Neural progenitor cell (in vitro differentiated cells): ENCODE measurements at regions not wholly inside any gene's neighbourhood (a gene's known extent, or its start where the extent isn't known, plus 50 kb on each side); places are given as distances from the start of the nearest gene placed in this dataset.

Experiments used
- DNase-seq: peaks from one replicate; pipeline ENCODE4 v3.0.0-alpha.2; 2016; ENCODE audit warnings: low spot score
- H2AFZ ChIP-seq: fragments of 200-600 bp; sonication (generic); replicated peaks from 2 replicates; pipeline ENCODE4 v1.6.1; 2016; ENCODE audit warnings: antibody characterized with exemption
- H3F3A ChIP-seq: fragments of 200-600 bp; sonication (generic); 2 replicates; pipeline ENCODE4 v1.6.1; 2016; ENCODE audit warnings: antibody characterized with exemption, low read depth
- H3K27ac ChIP-seq: fragments of 200-600 bp; sonication (generic); 2 replicates; pipeline ENCODE4 v1.5.1; 2016; ENCODE audit warnings: mild to moderate bottlenecking
- H3K27me3 ChIP-seq: fragments of 200-600 bp; sonication (generic); 2 replicates; pipeline ENCODE4 v1.6.1; 2016; ENCODE audit warnings: mild to moderate bottlenecking, moderate library complexity
- H3K36me3 ChIP-seq: fragments of 200-600 bp; sonication (generic); 2 replicates; pipeline ENCODE4 v1.5.1; 2016
- H3K4me1 ChIP-seq: fragments of 200-600 bp; sonication (generic); 2 replicates; pipeline ENCODE4 v1.6.1; 2016; ENCODE audit warnings: mixed run types
- H3K4me2 ChIP-seq: fragments of 200-600 bp; sonication (generic); 2 replicates; pipeline ENCODE4 v1.6.1; 2016
- H3K4me3 ChIP-seq: fragments of 200-600 bp; sonication (generic); 2 replicates; pipeline ENCODE4 v1.5.1; 2016
- H3K79me2 ChIP-seq: fragments of 200-600 bp; sonication (generic); 2 replicates; pipeline ENCODE4 v1.6.1; 2016; ENCODE audit warnings: low read depth
- H3K9ac ChIP-seq: fragments of 200-600 bp; sonication (generic); 2 replicates; pipeline ENCODE4 v1.6.1; 2016
- H3K9me3 ChIP-seq: fragments of 200-600 bp; sonication (generic); 2 replicates; pipeline ENCODE4 v1.5.1; 2016; ENCODE audit warnings: low read depth
- H4K20me1 ChIP-seq: fragments of 200-600 bp; sonication (generic); 2 replicates; pipeline ENCODE4 v1.6.1; 2016; ENCODE audit warnings: low read depth
- H3K27ac Mint-ChIP-seq: 3 replicates; pipeline ENCODE4 v1.8.0; 2021; ENCODE audit warnings: mixed read lengths
- H3K27me3 Mint-ChIP-seq: 2 replicates; pipeline ENCODE4 v1.8.0; 2022; ENCODE audit warnings: low read depth, mild to moderate bottlenecking, inconsistent platforms, moderate library complexity, mixed read lengths; ENCODE audit not compliant: insufficient read depth
- H3K36me3 Mint-ChIP-seq: 3 replicates; pipeline ENCODE4 v1.8.0; 2021; ENCODE audit warnings: mixed read lengths
- H3K4me1 Mint-ChIP-seq: 3 replicates; pipeline ENCODE4 v1.8.0; 2021; ENCODE audit warnings: mixed read lengths
- H3K4me3 Mint-ChIP-seq: 3 replicates; pipeline ENCODE4 v1.8.0; 2021; ENCODE audit warnings: mild to moderate bottlenecking, moderate library complexity, mixed read lengths
- H3K9me3 Mint-ChIP-seq: 3 replicates; pipeline ENCODE4 v1.8.0; 2020; ENCODE audit warnings: mixed read lengths
- EZH2 ChIP-seq: fragments of 200-600 bp; sonication (generic); IDR thresholded peaks from 2 replicates; pipeline ENCODE4 v1.6.1; 2017; ENCODE audit warnings: antibody characterized with exemption, mild to moderate bottlenecking, moderate library complexity
- EZH2phosphoT487 ChIP-seq: fragments of 200-600 bp; sonication (generic); IDR thresholded peaks from 2 replicates; pipeline ENCODE4 v1.6.1; 2017; ENCODE audit warnings: antibody characterized with exemption
- TF ChIP-seq, protein P1 (sequence below): fragments of 200-600 bp; sonication (generic); IDR thresholded peaks from 2 replicates; pipeline ENCODE4 v1.5.1; 2017; ENCODE audit warnings: antibody characterized with exemption, mild to moderate bottlenecking

DNA sequence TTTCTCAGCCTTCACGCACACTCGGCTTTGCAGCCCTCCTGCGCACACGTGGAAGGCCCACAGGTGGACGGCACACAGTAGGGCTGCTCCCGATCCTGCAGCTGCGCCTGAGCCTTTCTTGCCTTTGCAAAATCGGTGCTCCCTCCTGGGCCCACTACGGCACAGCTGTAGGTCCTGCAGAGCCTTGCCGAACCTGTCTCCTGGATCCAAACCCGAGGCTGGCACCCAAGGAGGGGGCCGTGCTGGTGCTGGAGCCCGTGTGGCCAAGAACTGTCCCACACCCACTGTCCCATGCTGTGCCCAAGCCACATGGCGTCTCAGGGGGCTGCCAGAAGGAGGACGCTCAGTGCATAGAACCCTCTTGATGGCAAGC is 227.4 kb downstream of the TTLL2 start:
- H3K9ac ChIP-seq, result no peak overlapping the region
- no peak overlapping the region for H3K4me2 ChIP-seq
- Mint-ChIP-seq H3K36me3 (no peaks in the 10 kb centered on the region), H3K27ac (no peak overlapping the region), H3K9me3 (peaks cover 11% of the 10 kb centered on the region), H3K4me1 (peaks cover 12% of the 10 kb centered on the region), H3K4me3 (no peak overlapping the region), H3K27me3 (peaks cover 5% of the 10 kb centered on the region)
- H3K27ac ChIP-seq, result no peak overlapping the region
- H3K9me3 ChIP-seq, result no peaks in the 10 kb centered on the region
- H3K27me3 ChIP-seq, result no peaks in the 10 kb centered on the region
- H4K20me1 ChIP-seq, result no peaks in the 10 kb centered on the region
- H3K4me3 ChIP-seq, result no peak overlapping the region
- no peak overlapping the region for H2AFZ ChIP-seq
- no peaks in the 10 kb centered on the region for H3K79me2 ChIP-seq
- TF ChIP-seq EZH2phosphoT487, result no peak
- TF ChIP-seq, protein P1, sequence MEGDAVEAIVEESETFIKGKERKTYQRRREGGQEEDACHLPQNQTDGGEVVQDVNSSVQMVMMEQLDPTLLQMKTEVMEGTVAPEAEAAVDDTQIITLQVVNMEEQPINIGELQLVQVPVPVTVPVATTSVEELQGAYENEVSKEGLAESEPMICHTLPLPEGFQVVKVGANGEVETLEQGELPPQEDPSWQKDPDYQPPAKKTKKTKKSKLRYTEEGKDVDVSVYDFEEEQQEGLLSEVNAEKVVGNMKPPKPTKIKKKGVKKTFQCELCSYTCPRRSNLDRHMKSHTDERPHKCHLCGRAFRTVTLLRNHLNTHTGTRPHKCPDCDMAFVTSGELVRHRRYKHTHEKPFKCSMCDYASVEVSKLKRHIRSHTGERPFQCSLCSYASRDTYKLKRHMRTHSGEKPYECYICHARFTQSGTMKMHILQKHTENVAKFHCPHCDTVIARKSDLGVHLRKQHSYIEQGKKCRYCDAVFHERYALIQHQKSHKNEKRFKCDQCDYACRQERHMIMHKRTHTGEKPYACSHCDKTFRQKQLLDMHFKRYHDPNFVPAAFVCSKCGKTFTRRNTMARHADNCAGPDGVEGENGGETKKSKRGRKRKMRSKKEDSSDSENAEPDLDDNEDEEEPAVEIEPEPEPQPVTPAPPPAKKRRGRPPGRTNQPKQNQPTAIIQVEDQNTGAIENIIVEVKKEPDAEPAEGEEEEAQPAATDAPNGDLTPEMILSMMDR, result no peak
- TF ChIP-seq EZH2, result no peak
- DNase-seq, result no peak
- no peaks in the 10 kb centered on the region for H3F3A ChIP-seq
- no peaks in the 10 kb centered on the region for H3K4me1 ChIP-seq
- no peaks in the 10 kb centered on the region for H3K36me3 ChIP-seq

DNA sequence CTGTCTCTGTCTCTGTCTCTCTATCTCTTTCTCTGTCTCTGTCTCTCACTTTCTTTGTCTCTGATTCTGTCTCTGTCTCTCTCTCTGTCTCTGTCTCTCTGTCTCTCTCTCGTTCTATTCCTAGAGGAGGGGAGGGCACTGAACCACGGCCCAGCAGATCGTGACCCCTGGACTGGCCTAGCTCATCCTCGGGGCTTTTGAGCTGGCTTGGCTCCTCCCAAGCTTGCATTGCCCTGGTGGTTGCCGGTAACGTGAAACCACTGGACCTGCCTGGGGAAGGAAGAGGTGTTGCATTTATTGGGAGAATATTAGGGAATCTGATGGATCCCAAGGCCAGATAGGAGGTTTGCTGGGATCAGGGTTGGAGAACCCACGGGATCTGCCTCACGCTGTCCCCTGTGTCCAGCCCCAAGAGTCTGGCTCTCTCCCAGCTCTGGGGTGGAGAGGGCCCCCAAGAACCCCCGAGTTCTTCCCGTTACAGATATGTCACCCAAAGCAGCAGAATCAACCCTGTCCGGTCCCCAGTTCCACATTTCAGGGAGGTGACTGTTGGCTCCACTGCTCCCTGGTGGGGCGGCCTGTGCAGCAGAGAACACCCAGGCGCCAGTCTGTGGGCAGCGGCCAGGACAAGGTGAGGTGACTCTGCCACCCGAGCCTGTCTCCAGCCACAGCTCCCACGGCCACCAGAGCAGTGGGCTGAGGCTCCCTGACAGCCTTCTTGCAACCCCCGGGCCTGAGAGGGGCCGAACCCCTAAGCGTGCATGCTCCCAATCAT is 228.3 kb downstream of the TTLL2 start:
- H3K9me3 Mint-ChIP-seq, result peaks cover 13% of the 10 kb centered on the region
- no peak overlapping the region for H3K4me3 Mint-ChIP-seq
- Histone ChIP-seq H3K4me2 (no peak overlapping the region), H3K27me3 (no peaks in the 10 kb centered on the region), H3K27ac (no peak overlapping the region), H3K79me2 (no peaks in the 10 kb centered on the region), H3K9ac (no peak overlapping the region), H4K20me1 (no peaks in the 10 kb centered on the region), H3K4me1 (no peaks in the 10 kb centered on the region), H3F3A (no peaks in the 10 kb centered on the region), H3K4me3 (no peak overlapping the region), H2AFZ (peak overlapping the region; percentile 40), H3K9me3 (no peaks in the 10 kb centered on the region), H3K36me3 (no peaks in the 10 kb centered on the region)
- peaks cover 16% of the 10 kb centered on the region for H3K4me1 Mint-ChIP-seq
- H3K27ac Mint-ChIP-seq, result peak overlapping the region; percentile 11
- no peaks in the 10 kb centered on the region for H3K36me3 Mint-ChIP-seq
- no peak for DNase-seq
- no peak for TF ChIP-seq EZH2
- TF ChIP-seq, protein P1, result no peak
- H3K27me3 Mint-ChIP-seq, result peaks cover 5% of the 10 kb centered on the region

DNA sequence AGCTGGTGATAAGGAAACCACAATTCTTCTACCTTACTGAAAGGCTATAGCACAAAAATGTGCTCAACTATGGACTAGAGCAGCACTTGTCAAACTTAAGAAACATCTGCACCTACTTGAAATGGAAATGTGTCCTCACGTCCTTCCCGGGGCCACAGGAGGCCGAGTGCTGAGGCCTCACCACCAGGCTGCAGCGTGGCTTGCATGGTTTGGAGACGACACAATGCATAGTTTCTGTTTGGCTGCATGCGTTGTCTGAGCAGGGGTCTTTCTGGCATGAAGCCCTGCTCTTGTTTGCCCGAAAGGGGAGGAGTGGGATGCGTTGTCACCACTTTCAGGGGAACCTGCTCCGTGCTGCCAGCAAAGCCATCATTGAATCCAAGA is 228.8 kb downstream of the TTLL2 start:
- Histone ChIP-seq H3K79me2 (no peaks in the 10 kb centered on the region), H3K4me3 (no peak overlapping the region), H3K4me2 (no peak overlapping the region), H3K27me3 (no peaks in the 10 kb centered on the region), H3K4me1 (no peaks in the 10 kb centered on the region), H2AFZ (peak overlapping the region; percentile 40), H3K9ac (no peak overlapping the region), H3K9me3 (no peaks in the 10 kb centered on the region), H3K27ac (no peak overlapping the region), H4K20me1 (no peaks in the 10 kb centered on the region), H3F3A (no peaks in the 10 kb centered on the region), H3K36me3 (no peaks in the 10 kb centered on the region)
- DNase-seq, result no peak
- peak overlapping the region; percentile 8 for H3K27ac Mint-ChIP-seq
- H3K36me3 Mint-ChIP-seq, result no peaks in the 10 kb centered on the region
- H3K27me3 Mint-ChIP-seq, result peaks cover 5% of the 10 kb centered on the region
- peaks cover 13% of the 10 kb centered on the region for H3K9me3 Mint-ChIP-seq
- no peak overlapping the region for H3K4me3 Mint-ChIP-seq
- peaks cover 19% of the 10 kb centered on the region for H3K4me1 Mint-ChIP-seq
- no peak for TF ChIP-seq EZH2
- TF ChIP-seq, protein P1, result no peak
- TF ChIP-seq EZH2phosphoT487, result no peak
